Ovary (tissue), 3 donors: ENCODE measurements at regions not wholly inside any gene's neighbourhood (a gene's known extent, or its start where the extent isn't known, plus 50 kb on each side); places are given as distances from the start of the nearest gene placed in this dataset.

Experiments used
- CTCF ChIP-seq, 3 donors: fragments of 450-650 bp in 2 of 3; fragments of 200-600 bp in 1 of 3; IDR thresholded peaks; one replicate each; pipeline versions ENCODE4 v1.5.1 to v1.8.0; 2016 to 2022; ENCODE audit warnings: antibody characterized with exemption in 3 of 3, mild to moderate bottlenecking in 1 of 3
- POLR2A ChIP-seq: fragments of 450-650 bp; IDR thresholded peaks from one replicate; pipeline ENCODE4 v1.6.1; 2017; ENCODE audit warnings: antibody characterized with exemption, mild to moderate bottlenecking, moderate library complexity
- donor health status: DM: no; HTN: no; CAD: no.

GRCh38 chr20:19019734-19020364 lies 192.6 kb upstream of the SLC24A3 start:
- TF ChIP-seq POLR2A (no peak), CTCF (IDR thresholded peaks at IDR 0.05) (no peak)
